ENCODE measurements at regions not wholly inside any gene's neighbourhood (a gene's known extent, or its start where the extent isn't known, plus 50 kb on each side); places are given as distances from the start of the nearest gene placed in this dataset.
A peak's percentile ranks its signal among the peaks of the same experiment; 100 is the strongest.

DNA sequence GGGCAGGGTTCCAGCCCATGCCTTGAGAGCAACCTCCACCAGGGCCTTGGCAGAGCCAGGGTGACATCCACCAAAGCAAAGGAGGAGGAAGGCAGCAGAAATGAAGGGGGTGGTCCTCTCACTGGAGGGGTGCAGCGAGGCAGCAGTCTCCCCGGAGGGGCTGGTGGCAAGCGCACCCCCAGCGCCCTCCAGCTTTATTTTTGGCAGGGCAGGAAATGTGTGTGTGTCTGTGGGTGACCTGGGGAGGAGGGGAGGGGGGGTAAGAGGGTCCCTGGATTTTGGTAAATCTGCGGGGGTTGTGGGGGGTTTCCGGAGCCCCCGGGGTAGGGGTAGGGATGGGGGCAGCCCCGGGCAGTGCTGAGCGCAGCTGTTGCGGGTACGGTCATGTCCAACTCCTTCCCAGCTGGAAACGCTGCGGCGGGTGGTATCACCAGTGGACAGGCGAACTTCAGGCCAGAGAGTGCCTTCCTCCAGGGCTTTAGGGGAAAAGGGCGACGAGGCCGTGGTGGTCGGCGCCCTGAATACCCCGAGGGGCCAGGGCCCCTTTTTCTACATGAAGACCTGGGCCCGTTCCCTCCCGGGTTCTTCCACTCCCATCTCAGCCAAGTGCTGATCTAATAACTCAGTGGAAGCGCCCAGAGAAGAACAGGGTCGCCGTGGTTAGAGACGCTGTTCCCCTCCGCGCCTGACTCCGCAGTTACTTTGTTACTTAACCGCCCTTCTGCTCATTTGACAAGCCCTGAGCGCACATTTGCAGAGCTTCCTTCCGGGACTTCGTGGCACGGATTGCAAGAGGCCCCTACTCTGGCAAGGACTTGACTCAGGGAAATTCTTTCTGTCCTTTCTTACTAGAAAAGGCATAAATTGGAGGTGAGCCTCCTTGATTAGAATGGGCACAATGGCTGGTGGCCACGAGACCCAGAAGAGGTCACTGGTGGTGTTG lies 55.2 kb downstream of the FOS start:
- peaks cover 2% of the 10 kb centered on the region for H3K4me1 ChIP-seq (ENCODE audit: insufficient read depth, low read length)
- H3K27ac ChIP-seq (ENCODE audit: low read depth, low read length): no peak overlapping the region
- H3K36me3 ChIP-seq (ENCODE audit: insufficient read depth, low read length): no peaks in the 10 kb centered on the region
- H3K79me2 ChIP-seq (ENCODE audit: insufficient read depth, low read length): no peaks in the 10 kb centered on the region
- TF ChIP-seq, protein P1, sequence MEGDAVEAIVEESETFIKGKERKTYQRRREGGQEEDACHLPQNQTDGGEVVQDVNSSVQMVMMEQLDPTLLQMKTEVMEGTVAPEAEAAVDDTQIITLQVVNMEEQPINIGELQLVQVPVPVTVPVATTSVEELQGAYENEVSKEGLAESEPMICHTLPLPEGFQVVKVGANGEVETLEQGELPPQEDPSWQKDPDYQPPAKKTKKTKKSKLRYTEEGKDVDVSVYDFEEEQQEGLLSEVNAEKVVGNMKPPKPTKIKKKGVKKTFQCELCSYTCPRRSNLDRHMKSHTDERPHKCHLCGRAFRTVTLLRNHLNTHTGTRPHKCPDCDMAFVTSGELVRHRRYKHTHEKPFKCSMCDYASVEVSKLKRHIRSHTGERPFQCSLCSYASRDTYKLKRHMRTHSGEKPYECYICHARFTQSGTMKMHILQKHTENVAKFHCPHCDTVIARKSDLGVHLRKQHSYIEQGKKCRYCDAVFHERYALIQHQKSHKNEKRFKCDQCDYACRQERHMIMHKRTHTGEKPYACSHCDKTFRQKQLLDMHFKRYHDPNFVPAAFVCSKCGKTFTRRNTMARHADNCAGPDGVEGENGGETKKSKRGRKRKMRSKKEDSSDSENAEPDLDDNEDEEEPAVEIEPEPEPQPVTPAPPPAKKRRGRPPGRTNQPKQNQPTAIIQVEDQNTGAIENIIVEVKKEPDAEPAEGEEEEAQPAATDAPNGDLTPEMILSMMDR (IDR thresholded peaks at IDR 0.05; ENCODE audit: extremely low read depth, low read depth, low read length): no peak
- H3K4me3 ChIP-seq (ENCODE audit: insufficient read depth, low read length): no peak overlapping the region
- DNase-seq (ENCODE audit: insufficient read length, low spot score, missing footprints): peak; percentile 37
- no peak overlapping the region for H2AFZ ChIP-seq (ENCODE audit: low read length)
- H4K20me1 ChIP-seq (ENCODE audit: insufficient read depth, low read length): no peaks in the 10 kb centered on the region
- H3K4me2 ChIP-seq (ENCODE audit: insufficient read depth, low read length): no peak overlapping the region
- H3K9me3 ChIP-seq (ENCODE audit: low read depth, low read length): no peaks in the 10 kb centered on the region
- H3K27me3 ChIP-seq (ENCODE audit: insufficient read depth, low read length): peaks cover 20% of the 10 kb centered on the region

- DNase-seq (ENCODE audit: insufficient read length, low spot score, missing footprints): peak; percentile 38
- Histone ChIP-seq H2AFZ (ENCODE audit: low read length) (no peak overlapping the region), H4K20me1 (ENCODE audit: insufficient read depth, low read length) (no peaks in the 10 kb centered on the region), H3K4me1 (ENCODE audit: insufficient read depth, low read length) (peaks cover 5% of the 10 kb centered on the region), H3K27ac (ENCODE audit: low read depth, low read length) (no peak overlapping the region), H3K4me3 (ENCODE audit: insufficient read depth, low read length) (no peak overlapping the region), H3K36me3 (ENCODE audit: insufficient read depth, low read length) (no peaks in the 10 kb centered on the region), H3K79me2 (ENCODE audit: insufficient read depth, low read length) (no peaks in the 10 kb centered on the region), H3K27me3 (ENCODE audit: insufficient read depth, low read length) (peaks cover 17% of the 10 kb centered on the region), H3K9me3 (ENCODE audit: low read depth, low read length) (no peaks in the 10 kb centered on the region), H3K4me2 (ENCODE audit: insufficient read depth, low read length) (peak overlapping the region; percentile 40)
- TF ChIP-seq, protein P1 (IDR thresholded peaks at IDR 0.05; ENCODE audit: extremely low read depth, low read depth, low read length): no peak
Observed at GRCh38 chr14:75334549-75335051, 56.0 kb downstream of the FOS start.

- H3K27ac ChIP-seq (ENCODE audit: low read depth, low read length): no peak overlapping the region
- peak; percentile 75 for DNase-seq (ENCODE audit: insufficient read length, low spot score, missing footprints)
- H3K4me1 ChIP-seq (ENCODE audit: insufficient read depth, low read length): peaks cover 5% of the 10 kb centered on the region
- H3K4me3 ChIP-seq (ENCODE audit: insufficient read depth, low read length): no peak overlapping the region
- no peaks in the 10 kb centered on the region for H3K9me3 ChIP-seq (ENCODE audit: low read depth, low read length)
- no peak overlapping the region for H3K4me2 ChIP-seq (ENCODE audit: insufficient read depth, low read length)
- no peaks in the 10 kb centered on the region for H3K36me3 ChIP-seq (ENCODE audit: insufficient read depth, low read length)
- no peaks in the 10 kb centered on the region for H3K79me2 ChIP-seq (ENCODE audit: insufficient read depth, low read length)
- TF ChIP-seq, protein P1 (IDR thresholded peaks at IDR 0.05; ENCODE audit: extremely low read depth, low read depth, low read length): no peak
- H2AFZ ChIP-seq (ENCODE audit: low read length): no peak overlapping the region
- H4K20me1 ChIP-seq (ENCODE audit: insufficient read depth, low read length): no peaks in the 10 kb centered on the region
- H3K27me3 ChIP-seq (ENCODE audit: insufficient read depth, low read length): peaks cover 14% of the 10 kb centered on the region
Observed at GRCh38 chr14:75335571-75335970, 56.9 kb downstream of the FOS start.

DNA sequence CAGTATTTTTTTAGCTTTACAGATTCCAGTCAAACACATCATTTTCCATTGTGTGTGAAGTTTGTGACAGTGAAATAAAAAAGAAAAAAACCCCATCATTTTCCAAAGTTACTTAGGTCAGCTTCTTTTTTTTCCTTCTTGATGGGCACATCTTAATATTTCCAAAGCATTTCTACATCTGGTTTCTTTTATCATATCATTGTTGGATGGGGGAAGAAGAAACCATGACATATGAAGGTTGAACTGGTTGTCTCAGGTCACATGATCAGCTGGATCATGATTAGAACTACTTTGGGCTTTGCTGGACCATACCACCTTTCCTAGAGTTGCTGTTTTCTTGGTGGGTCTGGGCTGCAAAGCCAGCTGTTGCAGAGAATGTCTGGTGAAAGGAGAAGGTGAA lies 59.8 kb downstream of the FOS start:
- peaks cover 5% of the 10 kb centered on the region for H3K4me1 ChIP-seq (ENCODE audit: insufficient read depth, low read length)
- no peaks in the 10 kb centered on the region for H4K20me1 ChIP-seq (ENCODE audit: insufficient read depth, low read length)
- no peak overlapping the region for H3K4me3 ChIP-seq (ENCODE audit: insufficient read depth, low read length)
- DNase-seq (ENCODE audit: insufficient read length, low spot score, missing footprints): no peak
- no peak overlapping the region for H3K4me2 ChIP-seq (ENCODE audit: insufficient read depth, low read length)
- peaks cover 8% of the 10 kb centered on the region for H3K27me3 ChIP-seq (ENCODE audit: insufficient read depth, low read length)
- H2AFZ ChIP-seq (ENCODE audit: low read length): no peak overlapping the region
- H3K36me3 ChIP-seq (ENCODE audit: insufficient read depth, low read length): no peaks in the 10 kb centered on the region
- H3K27ac ChIP-seq (ENCODE audit: low read depth, low read length): no peak overlapping the region
- H3K9me3 ChIP-seq (ENCODE audit: low read depth, low read length): no peaks in the 10 kb centered on the region
- no peaks in the 10 kb centered on the region for H3K79me2 ChIP-seq (ENCODE audit: insufficient read depth, low read length)
- TF ChIP-seq, protein P1 (IDR thresholded peaks at IDR 0.05; ENCODE audit: extremely low read depth, low read depth, low read length): no peak
